Endometrium (tissue), 2 donors: ENCODE measurements at regions not wholly inside any gene's neighbourhood (a gene's known extent, or its start where the extent isn't known, plus 50 kb on each side); places are given as distances from the start of the nearest gene placed in this dataset.

Experiments used
- FAIRE-seq: peaks from 2 replicates; lab custom pipeline; 2012; peaks lifted over from hg19 to GRCh38; lab: Jason Lieb, UNC
- donor health status: control.
- donor health status: control.

GRCh38 chr11:134685793-134686380 lies 273.8 kb upstream of the B3GAT1 start:
- FAIRE-seq: no peak

- FAIRE-seq: no peak
Measured at GRCh38 chr11:134684576-134684975, 272.5 kb upstream of the B3GAT1 start.

- FAIRE-seq: no peak
Measured at GRCh38 chr11:134683860-134684259, 271.8 kb upstream of the B3GAT1 start.

GRCh38 chr11:134682577-134682976 lies 270.5 kb upstream of the B3GAT1 start:
- FAIRE-seq: no peak

- no peak for FAIRE-seq
Measured at GRCh38 chr11:134679592-134679991, 267.6 kb upstream of the B3GAT1 start.

- no peak for FAIRE-seq
Measured at GRCh38 chr11:134678744-134679143, 266.7 kb upstream of the B3GAT1 start.

- FAIRE-seq: no peak
Measured at GRCh38 chr11:134677891-134678551, 266.0 kb upstream of the B3GAT1 start.

- FAIRE-seq: no peak
Measured at GRCh38 chr11:134677397-134677822, 265.4 kb upstream of the B3GAT1 start.

- FAIRE-seq: no peak
Measured at GRCh38 chr11:134676516-134677287, 264.7 kb upstream of the B3GAT1 start.

GRCh38 chr11:134675983-134676382 lies 263.9 kb upstream of the B3GAT1 start:
- no peak for FAIRE-seq

GRCh38 chr11:134674974-134675373 lies 262.9 kb upstream of the B3GAT1 start:
- no peak for FAIRE-seq

GRCh38 chr11:134670961-134671370 lies 258.9 kb upstream of the B3GAT1 start:
- no peak for FAIRE-seq

GRCh38 chr11:134670247-134670782 lies 258.3 kb upstream of the B3GAT1 start:
- FAIRE-seq: no peak

GRCh38 chr11:134669796-134670195 lies 257.8 kb upstream of the B3GAT1 start:
- no peak for FAIRE-seq

GRCh38 chr11:134668796-134669195 lies 256.8 kb upstream of the B3GAT1 start:
- no peak for FAIRE-seq

GRCh38 chr11:134668076-134668475 lies 256.0 kb upstream of the B3GAT1 start:
- no peak for FAIRE-seq

- FAIRE-seq: no peak
Measured at GRCh38 chr11:134667505-134667904, 255.5 kb upstream of the B3GAT1 start.

- no peak for FAIRE-seq
Measured at GRCh38 chr11:134667175-134667500, 255.1 kb upstream of the B3GAT1 start.

GRCh38 chr11:134666273-134667174 lies 254.5 kb upstream of the B3GAT1 start:
- FAIRE-seq: no peak

GRCh38 chr11:134665571-134666270 lies 253.7 kb upstream of the B3GAT1 start:
- FAIRE-seq: no peak

GRCh38 chr11:134665188-134665535 lies 253.1 kb upstream of the B3GAT1 start:
- FAIRE-seq: no peak
